Type B pancreatic cell (in vitro differentiated cells): ENCODE measurements at regions not wholly inside any gene's neighbourhood (a gene's known extent, or its start where the extent isn't known, plus 50 kb on each side); places are given as distances from the start of the nearest gene placed in this dataset.

ENCODE experiments used
- DNase-seq: peaks from one replicate; pipeline ENCODE4 v3.0.0; 2021; ENCODE audit warnings: mixed read lengths; ENCODE audit not compliant: unreplicated experiment; ENCODE audit errors: extremely low spot score
- H3K27ac Mint-ChIP-seq: 2 replicates; pipeline ENCODE4 v1.8.0; 2021; ENCODE audit warnings: mild to moderate bottlenecking, mixed read lengths
- H3K27me3 Mint-ChIP-seq: 2 replicates; pipeline ENCODE4 v1.8.0; 2021; ENCODE audit warnings: mixed read lengths
- H3K36me3 Mint-ChIP-seq: 2 replicates; pipeline ENCODE4 v1.8.0; 2021; ENCODE audit warnings: mixed read lengths
- H3K4me1 Mint-ChIP-seq: one replicate; pipeline ENCODE4 v1.8.0; 2021; ENCODE audit warnings: mixed read lengths; ENCODE audit not compliant: unreplicated experiment
- H3K4me3 Mint-ChIP-seq: 2 replicates; pipeline ENCODE4 v1.8.0; 2021; ENCODE audit warnings: mild to moderate bottlenecking, mixed read lengths
- H3K9me3 Mint-ChIP-seq: 2 replicates; pipeline ENCODE4 v1.8.0; 2021; ENCODE audit warnings: mixed read lengths
- CTCF ChIP-seq: fragments of 200-600 bp; sonication (generic); conservative IDR thresholded peaks from 2 replicates; pipeline ENCODE4 v1.5.0; 2021; ENCODE audit warnings: antibody characterized with exemption, mild to moderate bottlenecking

- Mint-ChIP-seq H3K27ac (no peak overlapping the region), H3K4me1 (no peaks in the 10 kb centered on the region), H3K27me3 (peaks cover 4% of the 10 kb centered on the region), H3K9me3 (no peaks in the 10 kb centered on the region), H3K36me3 (no peaks in the 10 kb centered on the region), H3K4me3 (no peak overlapping the region)
- TF ChIP-seq CTCF: no peak
- DNase-seq: no peak
These were observed 157.8 kb upstream of the PRR16 start for GRCh38 chr5:120306303-120306702.

- Mint-ChIP-seq H3K27ac (no peak overlapping the region), H3K9me3 (no peaks in the 10 kb centered on the region), H3K27me3 (no peaks in the 10 kb centered on the region), H3K4me1 (no peaks in the 10 kb centered on the region), H3K36me3 (no peaks in the 10 kb centered on the region), H3K4me3 (no peak overlapping the region)
- TF ChIP-seq CTCF: no peak
- no peak for DNase-seq
These were observed 149.9 kb upstream of the PRR16 start for GRCh38 chr5:120314191-120314590.

- Mint-ChIP-seq H3K4me1 (no peaks in the 10 kb centered on the region), H3K27ac (no peak overlapping the region), H3K4me3 (no peak overlapping the region), H3K36me3 (no peaks in the 10 kb centered on the region), H3K9me3 (peaks cover 5% of the 10 kb centered on the region), H3K27me3 (no peaks in the 10 kb centered on the region)
- DNase-seq: no peak
- TF ChIP-seq CTCF: no peak
These were observed 143.5 kb upstream of the PRR16 start for GRCh38 chr5:120320626-120321025.

GRCh38 chr5:120326651-120327050, 137.4 kb upstream of the PRR16 start:
- H3K27ac Mint-ChIP-seq: no peak overlapping the region
- H3K9me3 Mint-ChIP-seq: peaks cover 5% of the 10 kb centered on the region
- H3K4me1 Mint-ChIP-seq: no peaks in the 10 kb centered on the region
- TF ChIP-seq CTCF: no peak
- no peak for DNase-seq
- H3K4me3 Mint-ChIP-seq: no peak overlapping the region
- no peaks in the 10 kb centered on the region for H3K27me3 Mint-ChIP-seq
- no peaks in the 10 kb centered on the region for H3K36me3 Mint-ChIP-seq

GRCh38 chr5:120327180-120327579, 136.9 kb upstream of the PRR16 start:
- Mint-ChIP-seq H3K27ac (no peak overlapping the region), H3K4me3 (no peak overlapping the region), H3K9me3 (peaks cover 5% of the 10 kb centered on the region), H3K27me3 (no peaks in the 10 kb centered on the region), H3K36me3 (no peaks in the 10 kb centered on the region), H3K4me1 (no peaks in the 10 kb centered on the region)
- no peak for DNase-seq
- TF ChIP-seq CTCF: no peak

- DNase-seq: no peak
- H3K27ac Mint-ChIP-seq: no peak overlapping the region
- no peaks in the 10 kb centered on the region for H3K27me3 Mint-ChIP-seq
- peaks cover 5% of the 10 kb centered on the region for H3K9me3 Mint-ChIP-seq
- no peak overlapping the region for H3K4me3 Mint-ChIP-seq
- no peaks in the 10 kb centered on the region for H3K4me1 Mint-ChIP-seq
- no peaks in the 10 kb centered on the region for H3K36me3 Mint-ChIP-seq
- no peak for TF ChIP-seq CTCF
These were observed 135.0 kb upstream of the PRR16 start for GRCh38 chr5:120329095-120329494.
